ENCODE measurements at regions not wholly inside any gene's neighbourhood (a gene's known extent, or its start where the extent isn't known, plus 50 kb on each side); places are given as distances from the start of the nearest gene placed in this dataset.

- Histone ChIP-seq H2AK5ac (ENCODE audit: low read depth, low read length) (no peak overlapping the region), H4K91ac (ENCODE audit: insufficient read depth, low read depth, low read length) (no peak overlapping the region), H4K8ac (ENCODE audit: low read depth in 2 of 2, low read length in 2 of 2) (no peak overlapping the region), H3K27ac (ENCODE audit: insufficient read depth, low read length) (no peak overlapping the region), H3K14ac (replicated peaks; ENCODE audit: low read depth, low read length) (no peak overlapping the region), H2BK120ac (ENCODE audit: low read depth, low read length) (no peak overlapping the region), H3K79me1 (ENCODE audit: low read depth in 1 of 2, low read length in 2 of 2) (no peaks in the 10 kb centered on the region), H2BK15ac (ENCODE audit: low read depth, low read length) (no peak overlapping the region), H4K20me1 (ENCODE audit: insufficient read depth, low read length) (no peaks in the 10 kb centered on the region), H3K9me3 (ENCODE audit: control insufficient read depth, insufficient read depth, low read length) (no peaks in the 10 kb centered on the region), H3K56ac (ENCODE audit: extremely low read depth, insufficient read depth, low read length) (no peak overlapping the region), H2BK20ac (ENCODE audit: low read depth, low read length) (no peak overlapping the region), H3K9ac (ENCODE audit: low read depth, low read length) (no peak overlapping the region), H3K4me2 (ENCODE audit: low read depth, low read length) (no peak overlapping the region), H4K5ac (ENCODE audit: low read depth, low read length) (no peak overlapping the region), H2BK5ac (ENCODE audit: low read depth, low read length, poor library complexity, severe bottlenecking) (no peak overlapping the region), H2AK9ac (replicated peaks; ENCODE audit: low read depth, low read length, poor library complexity) (no peak overlapping the region), H3K18ac (ENCODE audit: low read depth, low read length) (no peak overlapping the region), H3K36me3 (ENCODE audit: control insufficient read depth, insufficient read depth, low read length) (no peaks in the 10 kb centered on the region), H3K27me3 (ENCODE audit: control insufficient read depth, insufficient read depth, low read length) (no peaks in the 10 kb centered on the region), H3K23ac (ENCODE audit: low read depth, low read length) (no peak overlapping the region), H2AFZ (replicated peaks; ENCODE audit: low read length, poor library complexity) (no peak overlapping the region), H3K4me1 (ENCODE audit: control insufficient read depth, insufficient read depth, low read length) (no peaks in the 10 kb centered on the region), H3K4ac (ENCODE audit: low read depth, low read length) (no peak overlapping the region), H3K9me1 (ENCODE audit: insufficient read depth, low read length) (no peaks in the 10 kb centered on the region), H3K4me3 (ENCODE audit: insufficient read depth, low read depth, low read length) (no peak overlapping the region)
- ATAC-seq (ENCODE audit: low read depth), result no peak
- CTCF ChIA-PET, result no interaction called here
- in situ Hi-C loops (cut with MboI; ENCODE audit: low sequenced_read_pairs), result no loop called here
- no CpG with 5 or more reads among the region's 3 CpGs for WGBS, 2 experiments (ENCODE audit: extremely low coverage in 2 of 2, insufficient read length in 1 of 2)
- BruUV-seq (replicated peaks), result no TSS peak
- no peak for DNase-seq
- TF ChIP-seq ELK1 (IDR thresholded peaks at IDR 0.05; ENCODE audit: borderline replicate concordance, low read depth, low read length) (no peak), MAZ (IDR thresholded peaks at IDR 0.05; ENCODE audit: borderline replicate concordance, low read depth, low read length) (no peak), RCOR1 (IDR thresholded peaks at IDR 0.05; ENCODE audit: insufficient replicate concordance, low read length) (no peak), RFX5 (IDR thresholded peaks at IDR 0.05; ENCODE audit: low read depth, low read length) (no peak), FOS (IDR thresholded peaks at IDR 0.05; ENCODE audit: low read depth, low read length) (no peak), CEBPB (IDR thresholded peaks at IDR 0.05; ENCODE audit: low read depth, low read length) (no peak), CTCF (conservative IDR thresholded peaks at IDR 0.05; ENCODE audit: low read depth, low read length) (no peak), SMC3 (IDR thresholded peaks at IDR 0.05; ENCODE audit: low read depth, low read length) (no peak), BHLHE40 (IDR thresholded peaks at IDR 0.05; ENCODE audit: low read depth, low read length) (no peak), MXI1 (IDR thresholded peaks at IDR 0.05; ENCODE audit: borderline replicate concordance, low read depth, low read length) (no peak), CHD1 (IDR thresholded peaks at IDR 0.05; ENCODE audit: low read depth, low read length) (no peak), RAD21 (IDR thresholded peaks at IDR 0.05; ENCODE audit: low read length) (no peak), POLR2A (IDR thresholded peaks at IDR 0.05; ENCODE audit: low read depth, low read length) (no peak), USF2 (IDR thresholded peaks at IDR 0.05; ENCODE audit: low read depth, low read length) (no peak), NFE2L2 (IDR thresholded peaks at IDR 0.05; ENCODE audit: low read depth, low read length) (no peak), MAFK (IDR thresholded peaks at IDR 0.05; ENCODE audit: low read depth, low read length) (no peak)
- intact Hi-C loops (cut with micrococcal nuclease), result no loop called here
- dilution Hi-C loops (cut with HindIII; ENCODE audit: low sequenced_read_pairs, unreplicated experiment), result no loop called here
- POLR2A ChIA-PET (ENCODE audit: unreplicated experiment), result no interaction called here
Measured at GRCh38 chr3:88691081-88691480, 416.3 kb upstream of the EPHA3 start.

Measured in IMR-90 (cell line).